Glutamatergic neuron (in vitro differentiated cells): ENCODE measurements at regions not wholly inside any gene's neighbourhood (a gene's known extent, or its start where the extent isn't known, plus 50 kb on each side); places are given as distances from the start of the nearest gene placed in this dataset.

Experiments
- DNase-seq: peaks from one replicate; pipeline ENCODE4 v3.0.0; 2022
- H3K27ac Mint-ChIP-seq: one replicate; pipeline ENCODE4 v1.8.0; 2020; ENCODE audit warnings: mild to moderate bottlenecking, mixed read lengths, inconsistent platforms; ENCODE audit not compliant: unreplicated experiment
- H3K27me3 Mint-ChIP-seq: one replicate; pipeline ENCODE4 v1.8.0; 2020; ENCODE audit warnings: mild to moderate bottlenecking, moderate library complexity, mixed read lengths, inconsistent platforms; ENCODE audit not compliant: unreplicated experiment
- H3K36me3 Mint-ChIP-seq: one replicate; pipeline ENCODE4 v1.8.0; 2020; ENCODE audit warnings: mild to moderate bottlenecking, mixed read lengths, inconsistent platforms; ENCODE audit not compliant: unreplicated experiment
- H3K4me1 Mint-ChIP-seq: one replicate; pipeline ENCODE4 v1.8.0; 2020; ENCODE audit warnings: mild to moderate bottlenecking, low read depth, mixed read lengths, inconsistent platforms; ENCODE audit not compliant: unreplicated experiment
- H3K4me3 Mint-ChIP-seq: one replicate; pipeline ENCODE4 v1.8.0; 2020; ENCODE audit warnings: mild to moderate bottlenecking, mixed read lengths, inconsistent platforms; ENCODE audit not compliant: unreplicated experiment
- H3K9me3 Mint-ChIP-seq: one replicate; pipeline ENCODE4 v1.8.0; 2020; ENCODE audit warnings: mild to moderate bottlenecking, moderate library complexity, mixed read lengths, inconsistent platforms; ENCODE audit not compliant: unreplicated experiment
- CTCF ChIP-seq: fragments of 200-600 bp; sonication (generic); IDR thresholded peaks from one replicate; pipeline ENCODE4 v1.5.0; 2021; ENCODE audit not compliant: partially characterized antibody, unreplicated experiment

GRCh38 chr4:23957465-23957864 is 67.6 kb upstream of the PPARGC1A start:
- Mint-ChIP-seq H3K36me3 (no peaks in the 10 kb centered on the region), H3K27me3 (no peaks in the 10 kb centered on the region), H3K27ac (no peak overlapping the region), H3K4me3 (no peak overlapping the region), H3K4me1 (peaks cover 4% of the 10 kb centered on the region), H3K9me3 (no peaks in the 10 kb centered on the region)
- TF ChIP-seq CTCF = no peak
- DNase-seq = no peak

- DNase-seq = no peak
- Mint-ChIP-seq H3K9me3 (no peaks in the 10 kb centered on the region), H3K36me3 (no peaks in the 10 kb centered on the region), H3K27me3 (no peaks in the 10 kb centered on the region), H3K4me1 (peaks cover 4% of the 10 kb centered on the region), H3K27ac (no peak overlapping the region), H3K4me3 (no peak overlapping the region)
- no peak for TF ChIP-seq CTCF
These were observed 66.9 kb upstream of the PPARGC1A start for GRCh38 chr4:23956601-23957364.

GRCh38 chr4:23952258-23952657 is 62.4 kb upstream of the PPARGC1A start:
- Mint-ChIP-seq H3K36me3 (no peaks in the 10 kb centered on the region), H3K27ac (no peak overlapping the region), H3K27me3 (no peaks in the 10 kb centered on the region), H3K4me3 (no peak overlapping the region), H3K4me1 (peaks cover 3% of the 10 kb centered on the region), H3K9me3 (no peaks in the 10 kb centered on the region)
- no peak for DNase-seq
- TF ChIP-seq CTCF = no peak

- DNase-seq = no peak
- no peak overlapping the region for H3K27ac Mint-ChIP-seq
- no peaks in the 10 kb centered on the region for H3K27me3 Mint-ChIP-seq
- H3K9me3 Mint-ChIP-seq = no peaks in the 10 kb centered on the region
- TF ChIP-seq CTCF = no peak
- no peak overlapping the region for H3K4me3 Mint-ChIP-seq
- peaks cover 6% of the 10 kb centered on the region for H3K4me1 Mint-ChIP-seq
- no peaks in the 10 kb centered on the region for H3K36me3 Mint-ChIP-seq
These were observed 58.0 kb upstream of the PPARGC1A start for GRCh38 chr4:23947826-23948225.

GRCh38 chr4:23946299-23946698 is 56.5 kb upstream of the PPARGC1A start:
- Mint-ChIP-seq H3K36me3 (no peaks in the 10 kb centered on the region), H3K4me1 (peaks cover 14% of the 10 kb centered on the region), H3K27ac (no peak overlapping the region), H3K9me3 (no peaks in the 10 kb centered on the region), H3K27me3 (no peaks in the 10 kb centered on the region), H3K4me3 (no peak overlapping the region)
- no peak for TF ChIP-seq CTCF
- no peak for DNase-seq
